HuH-7 (cell line): ENCODE measurements at regions not wholly inside any gene's neighbourhood (a gene's known extent, or its start where the extent isn't known, plus 50 kb on each side); places are given as distances from the start of the nearest gene placed in this dataset.

Experiments
- DNase-seq: peaks from one replicate; pipeline ENCODE4 v3.0.0; 2011; ENCODE audit warnings: low spot score

- no peak for DNase-seq
These were observed 186.0 kb upstream of the RPL38 start for GRCh38 chr17:74017466-74017865.

GRCh38 chr17:74018115-74018514 is 185.4 kb upstream of the RPL38 start:
- no peak for DNase-seq

- no peak for DNase-seq
These were observed 184.2 kb upstream of the RPL38 start for GRCh38 chr17:74019271-74019670.

DNA sequence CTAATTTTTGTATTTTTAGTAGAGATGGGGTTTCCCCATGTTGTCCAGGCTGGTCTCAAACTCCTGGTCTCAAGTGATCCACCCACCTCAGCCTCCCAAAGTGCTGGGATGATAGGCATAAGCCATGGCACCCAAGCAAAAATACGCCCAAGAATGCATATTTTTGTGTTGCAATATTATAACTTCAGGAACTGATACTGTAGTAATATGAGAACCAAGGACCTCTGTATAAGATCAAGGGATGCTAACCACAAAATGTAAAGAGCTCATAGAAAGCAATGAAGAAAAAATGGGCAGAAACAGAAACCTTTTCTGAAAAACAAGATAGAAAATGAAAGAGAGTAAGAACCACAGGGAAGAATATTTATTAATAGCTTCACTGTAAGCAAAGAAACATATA is 183.6 kb upstream of the RPL38 start:
- no peak for DNase-seq

DNA sequence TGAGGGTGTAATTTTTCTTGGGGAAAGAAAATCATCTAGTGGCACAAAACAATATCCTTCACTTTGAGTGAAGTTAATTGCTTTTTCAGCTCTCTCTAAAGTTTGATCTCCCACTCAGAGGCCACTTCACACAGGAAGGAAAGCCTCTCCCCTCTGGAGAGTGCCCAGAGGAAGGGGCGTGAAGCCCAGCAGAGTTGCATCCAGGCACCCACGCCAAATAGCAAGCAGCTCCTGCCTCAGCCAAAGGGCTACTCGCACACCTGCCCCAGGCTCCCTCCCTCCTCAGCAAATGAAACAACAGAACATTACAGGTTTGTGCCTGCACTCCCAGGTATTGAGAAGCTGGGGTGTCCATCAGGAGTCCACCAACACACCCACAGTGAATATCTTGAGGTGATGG is 183.0 kb upstream of the RPL38 start:
- DNase-seq = no peak

DNA sequence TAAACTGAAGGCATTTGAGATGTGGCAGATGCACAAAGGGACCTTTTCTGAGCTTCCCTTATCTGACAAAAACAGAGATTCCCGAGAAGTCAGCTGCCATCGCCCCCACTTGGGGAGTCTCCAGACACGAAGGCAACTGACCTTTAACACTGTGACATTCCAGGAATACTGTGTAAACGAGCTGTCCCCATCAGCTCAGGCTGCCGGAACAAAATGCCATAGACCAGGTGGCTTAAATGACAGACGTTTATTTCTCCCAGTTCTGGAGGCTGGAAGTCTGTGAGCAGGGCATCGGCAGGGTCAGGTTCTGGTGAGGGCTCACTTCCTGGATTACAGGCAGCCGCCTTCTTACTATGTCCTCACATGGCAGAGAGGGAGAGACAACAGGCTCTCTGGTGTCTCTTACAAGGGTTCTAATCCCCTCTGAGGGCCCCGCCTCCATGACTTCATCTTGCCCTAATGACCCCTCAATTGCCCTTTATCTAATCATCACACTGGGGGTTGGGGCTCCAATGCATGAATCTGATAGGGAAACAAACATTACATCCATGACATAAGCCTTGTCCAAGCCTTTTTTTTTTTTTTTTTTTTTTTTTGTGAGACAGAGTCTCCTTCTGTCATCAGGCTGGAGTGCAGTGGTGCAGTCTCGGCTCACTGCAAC is 178.5 kb upstream of the RPL38 start:
- peak; percentile 20 for DNase-seq

DNA sequence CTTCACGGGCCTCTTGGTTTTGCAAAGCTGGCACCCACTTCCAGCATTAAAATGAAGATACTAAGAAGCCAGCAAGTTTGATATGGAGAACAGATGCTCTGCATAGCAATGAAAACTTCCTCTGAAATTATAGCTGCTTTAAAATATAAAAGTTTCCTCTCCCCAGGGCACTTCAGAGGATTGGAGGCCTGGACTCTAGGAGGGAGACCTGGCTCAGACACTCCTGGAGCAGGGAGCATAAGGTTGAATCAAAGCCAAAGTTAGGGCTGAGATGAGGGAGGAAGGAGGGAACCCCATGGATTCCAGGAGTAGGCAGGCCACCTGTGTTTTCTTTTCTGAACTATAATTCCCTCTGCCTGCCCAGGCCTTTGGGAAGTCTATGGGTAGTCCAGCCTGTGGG is 176.0 kb upstream of the RPL38 start:
- DNase-seq = no peak

- no peak for DNase-seq
These were observed 174.9 kb upstream of the RPL38 start for GRCh38 chr17:74028354-74029116.

GRCh38 chr17:74031316-74032090 is 172.0 kb upstream of the RPL38 start:
- DNase-seq = no peak

DNA sequence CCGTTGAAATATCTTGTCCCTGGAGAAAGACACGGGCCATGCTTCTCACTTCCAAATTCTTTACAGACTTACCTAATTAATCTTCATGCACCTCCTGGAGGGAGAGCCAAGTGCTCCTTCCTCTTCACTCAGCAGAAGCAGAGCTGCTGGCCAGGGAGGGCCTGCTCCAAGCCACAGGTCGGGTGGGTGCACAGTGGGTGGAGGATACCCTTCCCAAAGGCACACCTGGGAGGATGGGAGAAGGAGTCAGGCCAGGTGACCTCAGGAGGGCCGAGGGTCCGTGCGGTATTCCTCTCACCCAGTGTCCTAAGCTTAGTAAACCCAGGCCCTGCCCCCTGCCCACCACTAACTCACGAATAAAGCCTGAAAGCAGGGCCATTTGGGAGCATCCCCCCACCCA is 171.3 kb upstream of the RPL38 start:
- DNase-seq = no peak

- no peak for DNase-seq
These were observed 166.2 kb upstream of the RPL38 start for GRCh38 chr17:74037320-74037719.

DNA sequence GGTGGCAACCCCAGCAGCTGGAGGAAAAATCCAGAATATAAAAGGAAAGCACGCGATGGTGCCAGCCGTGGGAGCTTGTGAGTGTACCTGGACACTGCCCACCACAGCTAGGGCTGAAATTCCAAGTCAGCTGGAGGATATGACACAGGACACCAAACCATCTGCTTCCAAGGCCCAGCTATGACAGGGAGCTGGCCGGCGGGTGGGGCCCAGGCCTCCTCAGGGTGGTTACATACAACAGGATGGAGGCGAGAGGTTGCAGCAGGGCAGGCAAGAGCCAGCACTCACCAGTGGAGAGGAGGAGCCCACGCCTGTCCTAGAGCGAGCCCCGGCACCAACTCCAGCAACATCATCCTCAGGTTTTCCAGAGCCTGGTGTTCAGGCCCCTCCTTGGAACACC is 163.2 kb upstream of the RPL38 start:
- DNase-seq = no peak

DNA sequence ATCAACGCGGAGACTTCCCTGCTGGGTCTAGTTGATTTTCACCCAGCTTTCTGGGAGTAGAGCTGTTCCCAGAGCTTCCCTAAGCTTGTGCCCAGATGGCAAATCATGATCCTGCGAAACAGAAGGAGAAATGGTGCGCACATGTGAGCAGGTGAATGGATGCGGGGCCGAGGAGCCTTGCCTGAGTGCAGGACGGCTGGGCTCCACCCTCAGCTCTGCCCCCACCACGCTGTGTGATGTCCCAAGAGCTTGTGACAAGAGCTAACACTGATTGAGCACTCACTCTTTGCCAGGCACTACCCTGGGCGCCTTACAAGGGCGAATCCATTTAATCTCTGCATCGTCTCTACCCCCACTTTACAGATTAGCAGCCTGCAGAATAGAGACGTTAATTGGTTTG is 162.7 kb upstream of the RPL38 start:
- DNase-seq = no peak

GRCh38 chr17:74041869-74042640 is 161.4 kb upstream of the RPL38 start:
- DNase-seq = no peak

GRCh38 chr17:74042744-74043486 is 160.6 kb upstream of the RPL38 start:
- no peak for DNase-seq

DNA sequence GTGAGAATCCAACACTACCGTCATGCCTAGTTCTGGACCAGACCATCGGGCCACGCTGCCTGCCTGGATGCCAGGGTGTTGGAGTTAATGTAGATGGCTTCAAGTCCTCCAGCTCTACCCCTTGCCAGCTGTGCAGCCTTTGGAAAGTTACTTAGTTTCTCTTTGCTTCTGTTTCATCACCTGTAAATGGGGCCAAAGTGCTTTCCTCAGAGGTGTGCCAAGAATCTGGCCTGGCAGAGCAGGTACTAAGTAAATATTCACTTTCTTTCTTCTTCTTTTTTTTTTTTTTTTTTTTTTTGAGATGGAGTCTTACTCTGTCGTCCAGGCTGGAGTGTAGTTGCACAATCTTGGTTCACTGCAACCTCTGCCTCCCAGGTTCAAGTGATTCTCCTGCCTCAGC is 159.5 kb upstream of the RPL38 start:
- no peak for DNase-seq

DNA sequence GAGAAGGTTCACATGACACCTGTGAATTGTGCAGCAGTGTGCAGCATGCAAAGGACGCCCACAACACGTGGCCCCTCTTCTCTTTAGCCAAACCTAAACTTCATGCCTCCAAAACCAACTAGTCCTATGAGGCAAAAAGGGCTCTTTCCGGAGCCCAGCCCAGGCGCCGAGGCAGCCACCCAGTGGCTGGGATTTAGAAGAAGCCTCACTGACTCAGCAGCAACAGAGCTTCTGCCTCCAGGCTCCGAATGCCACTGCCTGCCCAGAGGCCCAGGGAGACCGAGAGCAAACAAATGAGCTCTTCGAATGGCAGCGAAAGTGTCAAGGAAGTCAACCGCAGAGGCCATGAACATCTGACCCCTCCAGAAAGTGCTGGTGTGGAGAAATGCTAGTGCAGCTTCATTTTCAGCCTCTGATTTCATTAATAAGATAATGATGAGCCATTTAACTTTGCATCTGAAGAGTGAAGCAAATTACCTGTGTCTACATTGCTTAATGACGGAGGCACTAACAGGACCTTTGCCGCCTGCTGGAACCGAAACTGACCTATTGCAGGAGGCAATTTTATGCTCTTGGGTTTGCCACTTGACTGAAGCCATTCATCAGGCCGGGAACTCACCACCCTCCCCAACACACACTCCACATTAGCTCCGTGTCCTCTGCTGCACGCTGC is 157.7 kb upstream of the RPL38 start:
- DNase-seq = no peak

DNA sequence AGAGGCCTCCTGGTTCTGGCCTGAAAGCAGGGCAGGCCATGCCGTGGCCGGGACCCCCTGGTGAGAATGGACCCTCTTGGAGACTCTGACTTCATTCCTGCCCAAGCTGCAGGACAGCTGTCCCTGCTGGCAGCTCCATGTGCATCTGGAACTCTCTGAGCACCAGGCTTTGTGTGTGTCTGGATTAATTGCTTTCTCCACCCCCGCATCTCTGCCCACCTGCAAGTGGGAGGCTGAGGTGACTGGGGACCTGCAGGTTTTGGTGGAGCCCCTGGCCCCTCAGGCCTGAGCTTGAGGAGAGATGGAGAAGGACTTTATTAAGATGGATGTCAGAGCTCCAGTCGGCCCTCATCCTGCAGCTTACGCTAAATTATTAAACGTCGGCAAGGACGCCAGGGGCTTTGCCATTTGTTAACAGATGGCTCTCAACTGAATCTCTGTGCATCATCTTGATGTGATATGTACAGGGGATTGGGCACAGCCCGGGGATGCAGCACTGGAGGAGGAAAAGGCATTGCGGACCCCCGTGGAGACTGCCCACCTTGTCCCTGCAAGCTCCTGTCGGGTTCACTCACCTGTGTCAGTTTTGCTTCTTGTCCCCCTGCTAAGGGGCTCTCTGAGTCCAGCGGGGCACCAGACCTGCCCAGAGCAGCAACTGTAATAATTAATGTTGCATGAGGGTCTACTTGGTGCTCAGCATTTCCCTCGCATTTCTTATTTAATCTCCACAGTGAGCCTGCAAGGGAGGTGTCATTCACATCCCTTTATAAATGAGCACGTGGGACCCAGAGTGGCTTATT is 154.1 kb upstream of the RPL38 start:
- DNase-seq = no peak

GRCh38 chr17:74049967-74050458 is 153.5 kb upstream of the RPL38 start:
- DNase-seq = no peak

DNA sequence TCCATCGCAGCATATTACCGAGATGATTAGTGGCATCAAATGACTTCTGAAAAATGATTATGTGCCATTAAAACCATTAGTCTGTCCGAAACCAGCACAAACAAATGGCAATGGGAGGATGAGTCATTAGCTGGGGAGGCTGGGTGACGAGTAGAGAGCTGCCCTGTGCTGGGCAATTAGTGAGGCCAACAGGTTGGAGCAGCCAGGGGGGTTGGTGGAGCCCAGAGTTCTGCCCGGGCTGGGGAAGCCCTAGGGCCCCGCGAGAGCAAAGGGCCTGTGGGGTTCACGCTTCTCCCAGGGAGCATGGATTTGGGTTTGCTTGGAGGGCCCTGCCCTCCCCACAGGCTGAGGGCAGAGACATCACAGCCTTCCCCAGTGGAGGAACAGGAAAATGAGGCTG is 152.1 kb upstream of the RPL38 start:
- DNase-seq = no peak
